Left lung (tissue), 4 donors: ENCODE measurements at regions not wholly inside any gene's neighbourhood (a gene's known extent, or its start where the extent isn't known, plus 50 kb on each side); places are given as distances from the start of the nearest gene placed in this dataset.

ENCODE experiments used
- ATAC-seq: fragments of 200-7000 bp; cut with Tn5 transposase; one replicate; pipeline ENCODE4 v1.9.1; 2020; ENCODE audit warnings: moderate library complexity
- DNase-seq, 4 donors: peaks; one replicate each; pipeline ENCODE4 v3.0.0-alpha.2; 2013 to 2020
- H3K27ac ChIP-seq, 2 donors: fragments of 200-600 bp; sonication (generic) in 1 of 2; one replicate each; pipeline versions ENCODE4 v1.5.0 to v1.8.0; 2020 to 2021
- H3K27me3 ChIP-seq, 2 donors: fragments of 200-600 bp; sonication (generic) in 1 of 2; one replicate each; pipeline versions ENCODE4 v1.5.0 to v1.8.0; 2020 to 2021
- H3K36me3 ChIP-seq, 2 donors: fragments of 200-600 bp; sonication (generic) in 1 of 2; one replicate each; pipeline versions ENCODE4 v1.5.0 to v1.8.0; 2020 to 2021
- H3K4me1 ChIP-seq, 2 donors: fragments of 200-600 bp; one replicate each; pipeline ENCODE4 v1.8.0; 2021
- H3K4me3 ChIP-seq, 2 donors: fragments of 200-600 bp; sonication (generic) in 1 of 2; one replicate each; pipeline versions ENCODE4 v1.5.0 to v1.8.0; 2020 to 2021; ENCODE audit warnings: mild to moderate bottlenecking in 1 of 2
- H3K9me3 ChIP-seq, 2 donors: fragments of 200-600 bp; sonication (generic) in 1 of 2; one replicate each; pipeline versions ENCODE4 v1.5.0 to v1.8.0; 2020 to 2021
- CTCF ChIP-seq, 2 donors: fragments of 200-600 bp; sonication (generic) in 1 of 2; IDR thresholded peaks; one replicate each; pipeline versions ENCODE4 v1.5.0 to v1.8.0; 2021; ENCODE audit warnings: antibody characterized with exemption in 2 of 2
- intact Hi-C, 2 donors: fragments of 100-400 bp; cut with DNase I; formaldehyde crosslinking; loops; one replicate each; pipeline versions ENCODE4 v1.11.2 to v1.14.2; 2022
- donor health status: DM: no; HTN: yes; CAD: no.
- donor health status: DM: no; HTN: no; CAD: no.

GRCh38 chr13:106122234-106122633 is 413.2 kb downstream of the EFNB2 start:
- Histone ChIP-seq H3K9me3 (peaks cover 0 to 2% of the 10 kb centered on the region in 2 donors), H3K4me1 (no peaks in the 10 kb centered on the region), H3K27ac (no peak overlapping the region), H3K36me3 (no peaks in the 10 kb centered on the region), H3K4me3 (no peak overlapping the region), H3K27me3 (no peaks in the 10 kb centered on the region)
- intact Hi-C loops, result no loop called here
- no peak for TF ChIP-seq CTCF (IDR thresholded peaks at IDR 0.05)
- DNase-seq (no peak), ATAC-seq (no peak)

- H3K4me3 ChIP-seq, result no peak overlapping the region
- H3K27me3 ChIP-seq, result no peaks in the 10 kb centered on the region
- TF ChIP-seq CTCF (IDR thresholded peaks at IDR 0.05), result no peak
- ATAC-seq (no peak), DNase-seq (no peak)
- no peaks in the 10 kb centered on the region for H3K9me3 ChIP-seq
- intact Hi-C loops, result no loop called here
- no peaks in the 10 kb centered on the region for H3K36me3 ChIP-seq
- H3K4me1 ChIP-seq, result no peaks in the 10 kb centered on the region
- no peak overlapping the region for H3K27ac ChIP-seq
Observed at GRCh38 chr13:106121173-106121754, 414.2 kb downstream of the EFNB2 start.

GRCh38 chr13:106118996-106119395 is 416.5 kb downstream of the EFNB2 start:
- no peak for ATAC-seq
- Histone ChIP-seq H3K36me3 (no peaks in the 10 kb centered on the region), H3K4me3 (no peak overlapping the region), H3K4me1 (no peaks in the 10 kb centered on the region), H3K9me3 (no peaks in the 10 kb centered on the region), H3K27ac (no peak overlapping the region), H3K27me3 (no peaks in the 10 kb centered on the region)
- no peak for DNase-seq
- TF ChIP-seq CTCF (IDR thresholded peaks at IDR 0.05), result no peak
- intact Hi-C loops, result no loop called here

GRCh38 chr13:106118050-106118449 is 417.4 kb downstream of the EFNB2 start:
- H3K9me3 ChIP-seq, result no peaks in the 10 kb centered on the region
- no peak for TF ChIP-seq CTCF (IDR thresholded peaks at IDR 0.05)
- intact Hi-C loops, result no loop called here
- DNase-seq, result no peak
- no peaks in the 10 kb centered on the region for H3K27me3 ChIP-seq
- no peak for ATAC-seq
- no peaks in the 10 kb centered on the region for H3K36me3 ChIP-seq
- H3K4me1 ChIP-seq, result no peaks in the 10 kb centered on the region
- no peak overlapping the region for H3K4me3 ChIP-seq
- H3K27ac ChIP-seq, result no peak overlapping the region

GRCh38 chr13:106117640-106118039 is 417.8 kb downstream of the EFNB2 start:
- Histone ChIP-seq H3K9me3 (no peaks in the 10 kb centered on the region), H3K27ac (no peak overlapping the region), H3K4me1 (no peaks in the 10 kb centered on the region), H3K27me3 (no peaks in the 10 kb centered on the region), H3K4me3 (no peak overlapping the region), H3K36me3 (no peaks in the 10 kb centered on the region)
- DNase-seq (no peak), ATAC-seq (no peak)
- intact Hi-C loops, result no loop called here
- TF ChIP-seq CTCF (IDR thresholded peaks at IDR 0.05), result no peak
